Memory B cell (primary cell): ENCODE measurements at regions not wholly inside any gene's neighbourhood (a gene's known extent, or its start where the extent isn't known, plus 50 kb on each side); places are given as distances from the start of the nearest gene placed in this dataset.
"Not testable (repeated sequence)": the region's sequence is repeated elsewhere in the genome, so short reads cannot be mapped to it uniquely, and the experiment has no call there.

Experiments
- ATAC-seq: fragments of 150-1000 bp; cut with Tn5 transposase; 2 replicates; pipeline ENCODE4 v1.10.0; 2021; ENCODE audit warnings: low read depth, mild to moderate bottlenecking, moderate library complexity
- DNase-seq, 2 donors: peaks; one replicate each; pipeline ENCODE4 v3.0.0; 2022; ENCODE audit warnings: low spot score in 2 of 2
- H3K27ac Mint-ChIP-seq: one replicate; pipeline ENCODE4 v1.8.0; 2022; ENCODE audit warnings: mild to moderate bottlenecking, moderate library complexity, mixed read lengths
- H3K27me3 Mint-ChIP-seq: one replicate; pipeline ENCODE4 v1.8.0; 2022; ENCODE audit warnings: mixed read lengths
- H3K36me3 Mint-ChIP-seq: one replicate; pipeline ENCODE4 v1.8.0; 2022; ENCODE audit warnings: mild to moderate bottlenecking, mixed read lengths
- H3K4me1 Mint-ChIP-seq: one replicate; pipeline ENCODE4 v1.8.0; 2022; ENCODE audit warnings: mixed read lengths
- H3K4me3 Mint-ChIP-seq: one replicate; pipeline ENCODE4 v1.8.0; 2022; ENCODE audit warnings: mild to moderate bottlenecking, moderate library complexity, mixed read lengths
- H3K9me3 Mint-ChIP-seq: one replicate; pipeline ENCODE4 v1.8.0; 2022; ENCODE audit warnings: mixed read lengths

DNA sequence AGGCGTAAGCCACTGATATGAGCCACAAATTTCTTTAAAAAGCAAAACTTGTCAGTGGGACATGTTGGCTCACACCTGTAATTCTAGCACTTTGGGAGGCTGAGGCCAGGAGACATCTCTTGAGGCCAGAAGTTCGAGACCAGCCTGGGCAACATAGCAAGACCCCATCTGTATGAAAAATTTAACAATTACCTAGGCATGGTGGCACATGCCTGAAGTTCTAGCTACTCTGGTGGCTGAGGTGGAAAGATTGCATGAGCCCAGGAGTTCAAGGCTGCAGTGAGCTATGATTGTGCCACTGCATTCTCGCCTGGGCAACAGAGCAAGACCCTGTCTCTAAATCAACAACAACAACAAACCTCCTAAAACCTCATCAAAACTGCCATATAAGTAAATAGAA is 147.6 kb upstream of the BARHL2 start:
- Mint-ChIP-seq H3K4me1 (no peaks in the 10 kb centered on the region), H3K27ac (no peak overlapping the region), H3K4me3 (no peak overlapping the region), H3K9me3 (peaks cover 7% of the 10 kb centered on the region), H3K27me3 (no peaks in the 10 kb centered on the region), H3K36me3 (peaks cover 2% of the 10 kb centered on the region)
- ATAC-seq (no peak), DNase-seq (no peak)

DNA sequence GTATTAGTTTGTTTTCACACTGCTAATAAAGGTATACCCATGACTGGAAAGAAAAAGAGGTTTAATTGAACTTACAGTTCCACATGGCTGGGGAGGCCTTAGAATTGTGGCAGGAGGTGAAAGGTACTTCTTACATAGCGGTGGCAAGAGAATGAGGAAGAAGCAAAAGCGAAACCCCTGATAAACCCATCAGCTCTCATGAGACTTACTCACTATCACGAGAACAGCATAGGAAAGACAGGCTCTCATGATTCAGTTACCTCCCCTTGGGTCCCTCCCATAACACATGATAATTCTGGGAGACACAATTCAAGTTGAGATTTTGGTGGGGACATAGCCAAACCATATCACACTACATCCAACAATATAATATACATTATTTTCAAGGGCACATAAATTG is 145.7 kb upstream of the BARHL2 start:
- peaks cover 7% of the 10 kb centered on the region for H3K9me3 Mint-ChIP-seq
- peaks cover 2% of the 10 kb centered on the region for H3K36me3 Mint-ChIP-seq
- peak; percentile 32 for ATAC-seq
- no peaks in the 10 kb centered on the region for H3K4me1 Mint-ChIP-seq
- no peak overlapping the region for H3K27ac Mint-ChIP-seq
- DNase-seq, result no peak
- no peak overlapping the region for H3K4me3 Mint-ChIP-seq
- H3K27me3 Mint-ChIP-seq, result no peaks in the 10 kb centered on the region

DNA sequence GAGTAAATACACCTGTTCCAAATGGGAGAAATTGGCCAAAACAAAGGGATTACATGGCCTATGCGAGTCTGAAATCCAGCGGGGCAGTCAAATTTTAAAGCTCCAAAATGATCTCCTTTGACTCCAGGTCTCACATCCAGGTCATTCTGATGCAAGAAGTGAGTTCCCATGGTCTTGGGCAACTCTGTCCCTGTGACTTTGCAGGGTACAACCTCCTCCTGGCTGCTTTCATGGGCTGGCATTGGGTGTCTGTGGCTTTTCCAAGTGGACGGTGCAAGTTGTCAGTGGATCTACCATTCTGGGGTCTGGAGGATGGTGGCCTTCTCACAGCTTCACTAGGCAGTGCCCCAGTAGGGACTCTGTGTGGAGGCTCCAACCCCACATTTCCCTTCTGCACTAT is 144.3 kb upstream of the BARHL2 start:
- not testable (repeated sequence) for H3K36me3 Mint-ChIP-seq, H3K27ac Mint-ChIP-seq, H3K4me3 Mint-ChIP-seq, ATAC-seq, H3K27me3 Mint-ChIP-seq, DNase-seq, H3K4me1 Mint-ChIP-seq, H3K9me3 Mint-ChIP-seq

- Mint-ChIP-seq H3K4me3 (no peak overlapping the region), H3K27ac (no peak overlapping the region), H3K27me3 (peaks cover 6% of the 10 kb centered on the region), H3K36me3 (peaks cover 2% of the 10 kb centered on the region), H3K4me1 (no peaks in the 10 kb centered on the region), H3K9me3 (peaks cover 4% of the 10 kb centered on the region)
- ATAC-seq, result no peak
- no peak for DNase-seq
These were observed 139.4 kb upstream of the BARHL2 start for GRCh38 chr1:90856463-90857007.

DNA sequence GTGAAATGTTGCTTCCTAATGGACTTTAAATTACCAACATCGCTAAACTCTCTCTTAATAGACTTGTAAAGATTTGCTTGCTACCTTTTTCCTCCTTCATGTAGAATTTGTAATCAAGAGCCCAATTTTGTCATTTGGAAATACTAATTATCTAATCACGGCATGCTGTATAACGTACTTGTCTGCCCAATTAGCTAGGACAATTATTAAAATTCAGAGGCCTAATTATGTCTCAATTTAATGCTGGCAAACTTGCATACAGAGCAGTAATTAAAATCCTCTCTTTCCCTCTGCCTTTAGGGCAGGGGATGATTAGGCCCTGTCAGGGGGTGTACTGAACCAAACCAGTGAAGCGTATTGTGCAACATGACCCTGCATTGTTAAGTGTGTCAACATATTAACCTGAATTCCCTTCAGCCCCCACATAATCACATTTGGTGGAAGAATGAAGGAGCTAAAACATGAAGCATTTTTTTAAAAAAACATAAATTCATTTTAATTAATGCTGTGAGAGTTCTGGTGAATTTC is 137.4 kb upstream of the BARHL2 start:
- ATAC-seq, result no peak
- H3K4me1 Mint-ChIP-seq, result peaks cover 6% of the 10 kb centered on the region
- no peaks in the 10 kb centered on the region for H3K36me3 Mint-ChIP-seq
- no peaks in the 10 kb centered on the region for H3K9me3 Mint-ChIP-seq
- peaks cover 6% of the 10 kb centered on the region for H3K27me3 Mint-ChIP-seq
- no peak overlapping the region for H3K27ac Mint-ChIP-seq
- no peak overlapping the region for H3K4me3 Mint-ChIP-seq
- no peak for DNase-seq

- no peaks in the 10 kb centered on the region for H3K9me3 Mint-ChIP-seq
- ATAC-seq, result no peak
- H3K4me3 Mint-ChIP-seq, result peak overlapping the region; percentile 80
- peaks cover 6% of the 10 kb centered on the region for H3K4me1 Mint-ChIP-seq
- peaks cover 7% of the 10 kb centered on the region for H3K27me3 Mint-ChIP-seq
- no peak overlapping the region for H3K27ac Mint-ChIP-seq
- DNase-seq, result no peak
- no peaks in the 10 kb centered on the region for H3K36me3 Mint-ChIP-seq
These were observed 134.6 kb upstream of the BARHL2 start for GRCh38 chr1:90851711-90852050.

DNA sequence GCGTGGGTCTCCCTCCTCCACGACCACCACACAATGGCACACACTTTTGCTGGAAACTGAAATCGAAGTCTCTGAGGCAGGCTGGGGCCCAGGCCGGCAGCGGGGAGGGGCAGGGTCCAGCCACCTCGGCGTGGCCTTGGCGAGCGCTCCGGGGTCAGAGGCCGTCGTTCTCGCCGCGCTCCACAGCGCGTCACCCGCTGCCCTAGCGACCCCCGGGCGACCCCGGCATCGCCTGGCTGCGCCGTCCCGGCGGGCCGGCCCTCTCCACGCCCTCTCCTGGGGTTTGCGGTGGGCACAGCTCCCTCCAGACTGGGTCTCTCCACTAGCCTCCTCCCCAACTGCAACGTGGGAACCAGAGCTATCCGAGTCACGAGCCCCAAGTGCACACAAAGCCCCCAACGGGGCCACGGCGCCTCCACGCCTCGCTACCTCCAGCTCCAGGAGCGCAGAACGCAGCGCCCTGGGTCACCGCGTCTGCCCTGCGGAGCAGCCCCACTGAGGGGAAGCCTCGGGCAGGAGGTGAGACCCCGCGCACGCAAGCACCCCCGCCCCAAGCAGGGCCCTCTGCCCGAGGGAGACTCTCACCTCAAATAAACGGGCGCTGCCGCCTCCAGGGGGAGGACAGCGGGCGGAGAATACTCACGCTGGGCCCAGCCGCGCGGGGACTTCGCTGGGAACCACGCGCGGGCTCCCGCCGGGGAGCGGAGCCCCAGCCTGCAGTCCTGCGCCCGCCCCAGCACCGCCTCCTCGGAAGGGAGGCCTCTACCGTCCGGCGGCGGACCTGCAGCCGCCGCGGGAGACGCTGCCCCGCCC is 134.0 kb upstream of the BARHL2 start:
- Mint-ChIP-seq H3K36me3 (no peaks in the 10 kb centered on the region), H3K4me3 (peak overlapping the region; percentile 83), H3K9me3 (no peaks in the 10 kb centered on the region), H3K27ac (no peak overlapping the region), H3K27me3 (peaks cover 7% of the 10 kb centered on the region), H3K4me1 (peaks cover 6% of the 10 kb centered on the region)
- DNase-seq (peak; percentile 62 to 66), ATAC-seq (peak; percentile 96)

DNA sequence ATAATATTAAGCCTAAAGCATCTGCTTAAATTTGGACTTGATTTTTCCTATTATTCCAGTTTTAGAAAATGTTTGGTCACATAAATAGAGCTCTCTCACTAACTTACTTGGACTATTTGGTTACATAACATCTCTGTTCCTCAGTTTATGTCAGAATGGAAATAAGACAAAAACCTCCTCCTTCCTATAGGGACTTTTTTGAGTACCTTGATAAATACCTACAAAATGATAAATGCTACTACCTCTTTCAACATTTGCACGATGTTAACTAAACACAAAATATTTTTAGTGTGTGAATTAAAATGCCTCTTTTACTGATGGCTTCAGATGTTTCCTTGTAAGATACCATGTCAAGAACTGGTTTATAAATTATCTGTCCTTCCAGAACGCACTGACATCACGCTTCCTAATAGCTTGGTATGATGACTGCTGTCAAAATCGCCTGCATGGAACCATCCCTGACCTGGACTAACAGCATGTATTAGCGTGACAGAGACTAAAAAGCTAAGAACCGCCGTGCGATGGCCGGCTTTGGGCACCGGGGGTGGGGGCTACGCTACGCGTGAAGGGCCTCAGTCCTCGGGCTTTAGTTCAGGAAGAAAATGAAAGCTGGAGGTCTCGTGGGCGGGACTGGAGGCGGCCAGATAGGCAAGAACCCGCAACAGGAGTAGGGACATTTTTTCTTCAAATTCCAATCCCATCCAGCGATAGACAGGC is 133.2 kb upstream of the BARHL2 start:
- H3K27me3 Mint-ChIP-seq, result peaks cover 4% of the 10 kb centered on the region
- no peak for ATAC-seq

GRCh38 chr1:90841473-90841872 is 124.4 kb upstream of the BARHL2 start:
- no peak for ATAC-seq
- Mint-ChIP-seq H3K9me3 (peaks cover 1% of the 10 kb centered on the region), H3K27ac (no peak overlapping the region), H3K4me3 (no peak overlapping the region), H3K36me3 (no peaks in the 10 kb centered on the region), H3K4me1 (peaks cover 6% of the 10 kb centered on the region), H3K27me3 (peaks cover 26% of the 10 kb centered on the region)
- no peak for DNase-seq

More for the DNA sequence above, 133.2 kb upstream of the BARHL2 start:
- Mint-ChIP-seq H3K9me3 (no peaks in the 10 kb centered on the region), H3K36me3 (no peaks in the 10 kb centered on the region), H3K4me3 (peak overlapping the region; percentile 83), H3K27ac (no peak overlapping the region), H3K4me1 (peaks cover 6% of the 10 kb centered on the region)
- peak in 1 of 2 donors; percentile 14 for DNase-seq

DNA sequence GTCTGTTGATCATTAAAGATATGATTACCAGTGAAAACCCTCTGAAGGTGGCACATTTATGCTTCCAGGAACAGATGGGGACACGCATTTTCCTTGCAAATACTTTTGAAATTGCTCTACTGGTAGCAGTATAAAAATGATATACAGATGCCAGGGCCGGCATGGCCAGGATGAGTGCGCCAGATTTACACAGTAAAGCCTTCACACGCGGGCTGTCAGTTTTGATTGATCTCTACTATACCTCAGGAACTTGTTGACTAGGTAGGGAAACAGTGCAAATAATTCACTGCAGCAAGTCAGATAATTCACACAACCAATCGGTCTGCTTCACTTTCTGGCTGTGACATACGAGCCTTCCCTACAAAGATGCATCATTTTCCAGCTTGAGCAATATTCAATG is 123.2 kb upstream of the BARHL2 start:
- Mint-ChIP-seq H3K4me1 (peaks cover 10% of the 10 kb centered on the region), H3K36me3 (no peaks in the 10 kb centered on the region), H3K27me3 (peaks cover 29% of the 10 kb centered on the region), H3K4me3 (no peak overlapping the region), H3K9me3 (peaks cover 1% of the 10 kb centered on the region), H3K27ac (no peak overlapping the region)
- DNase-seq (no peak), ATAC-seq (no peak)

DNA sequence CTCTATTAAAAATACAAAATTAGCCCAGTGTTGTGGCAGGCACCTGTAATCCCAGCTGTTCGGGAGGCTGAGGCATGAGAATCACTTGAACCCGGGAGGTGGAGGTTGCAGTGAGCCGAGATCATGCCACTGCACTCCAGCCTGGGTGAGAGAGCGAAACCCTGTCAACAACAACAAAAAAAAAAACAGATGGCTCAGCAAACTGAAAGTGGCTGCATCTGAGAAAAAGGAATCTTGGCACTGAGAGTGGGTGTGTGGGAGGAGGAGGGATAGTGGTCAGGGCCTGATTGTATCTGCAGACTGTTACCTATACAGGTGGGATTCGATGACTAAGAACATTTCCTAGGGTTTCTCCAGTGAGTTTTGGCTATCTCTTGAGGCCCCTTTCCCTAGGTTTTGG is 122.2 kb upstream of the BARHL2 start:
- Mint-ChIP-seq H3K9me3 (peaks cover 1% of the 10 kb centered on the region), H3K4me1 (peaks cover 12% of the 10 kb centered on the region), H3K4me3 (peak overlapping the region; percentile 19), H3K27ac (no peak overlapping the region), H3K36me3 (no peaks in the 10 kb centered on the region), H3K27me3 (peaks cover 30% of the 10 kb centered on the region)
- no peak for ATAC-seq
- no peak for DNase-seq

DNA sequence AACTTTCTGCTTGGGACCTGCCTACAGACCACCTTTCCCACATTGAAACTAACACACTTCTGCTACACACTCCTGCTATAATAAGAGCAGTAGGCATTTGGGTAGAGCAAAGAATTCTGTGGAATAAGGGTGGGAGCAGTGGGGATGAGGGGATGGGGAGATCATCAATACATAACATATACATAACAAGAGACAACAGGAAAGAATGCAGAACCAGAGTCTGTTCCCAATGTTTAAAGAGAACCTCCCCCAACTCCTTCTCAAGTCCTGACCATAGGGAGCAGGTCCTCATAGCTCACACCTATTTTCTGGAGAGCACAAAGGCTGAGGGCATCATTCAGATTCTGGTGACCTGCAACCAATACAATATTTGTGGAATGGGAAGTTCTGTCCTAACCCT is 121.6 kb upstream of the BARHL2 start:
- ATAC-seq (no peak), DNase-seq (no peak)
- Mint-ChIP-seq H3K36me3 (no peaks in the 10 kb centered on the region), H3K9me3 (peaks cover 1% of the 10 kb centered on the region), H3K4me3 (no peak overlapping the region), H3K27ac (no peak overlapping the region), H3K27me3 (peaks cover 30% of the 10 kb centered on the region), H3K4me1 (peaks cover 12% of the 10 kb centered on the region)

DNA sequence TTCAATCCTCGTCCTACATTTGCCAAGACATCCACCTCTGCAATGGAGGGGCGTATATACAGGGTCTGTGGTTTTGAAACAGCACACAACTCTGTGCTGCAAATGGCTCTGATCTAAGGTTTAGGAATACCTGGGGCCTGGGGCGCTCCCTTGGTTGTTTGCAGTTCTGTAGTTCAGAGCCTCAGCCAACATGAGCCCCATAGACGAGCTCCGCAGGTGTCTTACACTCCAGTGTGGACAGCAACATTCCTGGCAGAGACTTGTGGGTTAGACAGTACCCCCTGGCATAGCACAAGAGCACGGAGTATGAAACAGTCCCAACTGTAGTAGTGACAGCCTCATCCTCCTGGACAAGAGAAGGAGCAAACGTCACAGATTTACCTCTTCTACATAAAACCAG is 120.3 kb upstream of the BARHL2 start:
- H3K27ac Mint-ChIP-seq, result no peak overlapping the region
- peaks cover 35% of the 10 kb centered on the region for H3K27me3 Mint-ChIP-seq
- peaks cover 1% of the 10 kb centered on the region for H3K9me3 Mint-ChIP-seq
- no peak overlapping the region for H3K4me3 Mint-ChIP-seq
- no peak for DNase-seq
- ATAC-seq, result no peak
- H3K36me3 Mint-ChIP-seq, result no peaks in the 10 kb centered on the region
- peaks cover 12% of the 10 kb centered on the region for H3K4me1 Mint-ChIP-seq

GRCh38 chr1:90836345-90836679 is 119.2 kb upstream of the BARHL2 start:
- H3K9me3 Mint-ChIP-seq, result peaks cover 1% of the 10 kb centered on the region
- no peaks in the 10 kb centered on the region for H3K36me3 Mint-ChIP-seq
- peaks cover 41% of the 10 kb centered on the region for H3K27me3 Mint-ChIP-seq
- H3K4me1 Mint-ChIP-seq, result peaks cover 12% of the 10 kb centered on the region
- H3K27ac Mint-ChIP-seq, result no peak overlapping the region
- ATAC-seq (no peak), DNase-seq (no peak)
- H3K4me3 Mint-ChIP-seq, result peak overlapping the region; percentile 18
